ENCODE measurements at regions not wholly inside any gene's neighbourhood (a gene's known extent, or its start where the extent isn't known, plus 50 kb on each side); places are given as distances from the start of the nearest gene placed in this dataset.

DNA sequence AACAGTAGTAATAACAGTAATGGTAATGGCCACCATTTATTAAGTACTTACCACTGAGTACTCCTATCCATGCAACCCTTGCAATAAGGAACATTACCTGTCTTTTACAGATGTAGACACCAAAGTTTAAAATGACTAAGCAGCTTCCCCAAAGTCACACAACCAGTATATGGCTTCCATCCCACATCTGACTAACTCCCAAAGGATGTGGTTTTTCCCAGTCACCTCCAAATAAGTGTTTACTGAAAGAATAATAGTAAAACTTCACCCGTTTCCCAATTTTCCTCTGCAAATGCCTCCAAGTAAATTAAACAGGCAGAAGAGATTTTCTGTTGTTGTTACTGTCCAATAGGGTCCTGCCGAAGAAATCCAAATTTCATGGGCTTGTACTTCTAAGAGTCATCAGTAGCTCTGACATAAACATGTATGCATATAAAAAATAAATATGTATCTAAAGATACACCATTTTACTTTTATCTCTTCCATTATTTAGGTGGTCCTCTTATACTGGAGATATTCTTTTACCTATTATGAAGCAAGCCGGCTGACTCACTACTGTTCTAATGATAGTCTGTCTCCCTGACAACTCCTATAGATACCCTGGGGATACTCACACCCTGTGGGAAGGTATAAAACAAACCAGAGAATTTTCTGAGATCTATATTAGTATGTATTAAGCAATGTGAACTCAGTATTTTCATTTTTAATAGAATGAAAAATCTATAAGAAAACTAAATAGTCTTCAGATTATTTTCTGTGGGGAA lies 77.9 kb upstream of the ID4 start:
- DNase-seq (ENCODE audit: insufficient read length, low spot score) (no peak), FAIRE-seq (no peak)
- TF ChIP-seq TAF1 (IDR thresholded peaks at IDR 0.05; ENCODE audit: low read depth, low read length) (no peak), POLR2AphosphoS5 (IDR thresholded peaks at IDR 0.05; ENCODE audit: low read depth, low read length) (no peak), SPI1 (IDR thresholded peaks at IDR 0.05; ENCODE audit: low read depth, low read length) (no peak)

DNA sequence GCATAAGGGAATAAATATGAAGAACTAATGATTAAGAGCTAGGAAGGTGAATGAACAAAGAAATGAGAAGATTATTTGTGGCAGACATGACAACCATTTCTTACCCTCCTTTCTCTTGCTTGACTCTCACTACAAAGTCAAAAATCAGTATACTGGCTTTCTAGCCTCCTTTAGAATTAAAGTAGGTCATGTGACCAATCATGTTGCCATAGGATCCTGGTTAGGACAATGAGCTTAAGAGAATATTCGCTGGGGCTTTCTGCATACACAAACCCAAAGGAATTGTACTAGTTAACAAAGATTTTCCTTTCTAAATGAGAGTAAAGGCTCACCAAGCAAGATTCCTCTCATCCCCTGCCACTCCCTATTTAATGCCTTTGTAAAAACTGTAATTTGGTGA lies 76.0 kb upstream of the ID4 start:
- DNase-seq (ENCODE audit: insufficient read length, low spot score) (no peak), FAIRE-seq (no peak)
- no peak for TF ChIP-seq TAF1 (IDR thresholded peaks at IDR 0.05; ENCODE audit: low read depth, low read length)
- TF ChIP-seq POLR2A (IDR thresholded peaks at IDR 0.05; ENCODE audit: low read depth, low read length), result no peak
- no peak for TF ChIP-seq SPI1 (IDR thresholded peaks at IDR 0.05; ENCODE audit: low read depth, low read length)
- TF ChIP-seq POU2F2 (IDR thresholded peaks at IDR 0.05; ENCODE audit: low read depth, low read length), result no peak
- TF ChIP-seq POLR2AphosphoS5 (IDR thresholded peaks at IDR 0.05; ENCODE audit: low read depth, low read length), result no peak
- TF ChIP-seq PAX5 (IDR thresholded peaks at IDR 0.05; ENCODE audit: insufficient read depth, low read length, severe bottlenecking), result no peak

- TF ChIP-seq PAX5 (IDR thresholded peaks at IDR 0.05; ENCODE audit: insufficient read depth, low read length, severe bottlenecking) (no peak), POLR2A (IDR thresholded peaks at IDR 0.05; ENCODE audit: low read depth, low read length) (no peak), POLR2AphosphoS5 (IDR thresholded peaks at IDR 0.05; ENCODE audit: low read depth, low read length) (no peak), SPI1 (IDR thresholded peaks at IDR 0.05; ENCODE audit: low read depth, low read length) (no peak), TAF1 (IDR thresholded peaks at IDR 0.05; ENCODE audit: low read depth, low read length) (no peak), POU2F2 (IDR thresholded peaks at IDR 0.05; ENCODE audit: low read depth, low read length) (no peak)
- no peak for FAIRE-seq
- no peak for DNase-seq (ENCODE audit: insufficient read length, low spot score)
These were observed 65.3 kb upstream of the ID4 start for GRCh38 chr6:19771753-19772336.

- no peak for FAIRE-seq
- TF ChIP-seq POU2F2 (IDR thresholded peaks at IDR 0.05; ENCODE audit: low read depth, low read length) (no peak), POLR2A (IDR thresholded peaks at IDR 0.05; ENCODE audit: low read depth, low read length) (no peak), TAF1 (IDR thresholded peaks at IDR 0.05; ENCODE audit: low read depth, low read length) (no peak)
- DNase-seq (ENCODE audit: insufficient read length, low spot score), result no peak
These were observed 64.3 kb upstream of the ID4 start for GRCh38 chr6:19772891-19773290.

DNA sequence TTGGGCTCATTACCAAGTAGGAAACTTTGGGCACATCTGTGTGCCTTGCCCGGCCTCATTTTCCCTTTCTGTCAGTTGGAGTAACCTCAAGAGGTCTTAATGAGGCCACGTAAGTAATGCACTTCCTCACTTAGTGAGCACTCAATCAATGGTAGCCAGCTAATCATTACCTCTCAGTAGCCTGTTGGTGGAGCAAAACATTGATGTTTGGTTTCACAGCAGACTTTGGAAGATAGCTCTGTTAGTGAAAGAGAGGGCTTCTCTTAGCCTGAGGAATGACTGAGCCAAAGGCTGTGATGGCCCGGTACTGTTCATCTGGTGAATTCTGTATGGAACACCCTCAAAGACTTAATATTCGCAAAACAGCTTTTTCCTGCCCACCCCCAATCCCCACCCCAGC lies 55.9 kb upstream of the ID4 start:
- no peak for TF ChIP-seq PAX5 (IDR thresholded peaks at IDR 0.05; ENCODE audit: insufficient read depth, low read length, severe bottlenecking)
- FAIRE-seq (no peak), DNase-seq (ENCODE audit: insufficient read length, low spot score) (no peak)

DNA sequence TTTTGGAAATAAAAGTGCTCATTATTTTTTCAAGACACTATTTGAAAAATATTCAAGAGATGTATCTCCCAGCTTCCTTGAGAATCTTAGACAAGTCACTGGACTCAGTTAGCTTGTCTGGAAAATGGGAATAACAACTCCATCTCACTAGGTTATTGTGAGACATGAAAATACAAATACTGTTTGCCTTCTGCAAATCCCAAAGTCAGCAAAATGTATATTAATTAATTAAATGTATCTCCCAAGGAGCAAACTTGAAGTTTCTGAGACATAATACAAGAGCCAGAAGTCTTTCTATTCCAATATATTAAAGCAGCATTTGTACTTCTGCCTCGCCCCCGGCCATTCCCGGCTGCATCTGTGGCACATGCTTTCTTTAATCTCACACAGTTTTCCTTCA lies 54.6 kb upstream of the ID4 start:
- TF ChIP-seq SPI1 (IDR thresholded peaks at IDR 0.05; ENCODE audit: low read depth, low read length) (no peak), POU2F2 (IDR thresholded peaks at IDR 0.05; ENCODE audit: low read depth, low read length) (no peak), POLR2A (IDR thresholded peaks at IDR 0.05; ENCODE audit: low read depth, low read length) (no peak), POLR2AphosphoS5 (IDR thresholded peaks at IDR 0.05; ENCODE audit: low read depth, low read length) (no peak), PAX5 (IDR thresholded peaks at IDR 0.05; ENCODE audit: insufficient read depth, low read length, severe bottlenecking) (no peak), TAF1 (IDR thresholded peaks at IDR 0.05; ENCODE audit: low read depth, low read length) (no peak)
- FAIRE-seq (no peak), DNase-seq (ENCODE audit: insufficient read length, low spot score) (no peak)
